ENCODE measurements at regions not wholly inside any gene's neighbourhood (a gene's known extent, or its start where the extent isn't known, plus 50 kb on each side); places are given as distances from the start of the nearest gene placed in this dataset.

- ChIA-PET CTCF (ENCODE audit: low intra/inter-chr PET ratio, low total read pairs) (no interaction called here), POLR2A (no interaction called here)
- intact Hi-C loops (cut with micrococcal nuclease; ENCODE audit: unreplicated experiment) = no loop called here
- TF ChIP-seq, protein P1, sequence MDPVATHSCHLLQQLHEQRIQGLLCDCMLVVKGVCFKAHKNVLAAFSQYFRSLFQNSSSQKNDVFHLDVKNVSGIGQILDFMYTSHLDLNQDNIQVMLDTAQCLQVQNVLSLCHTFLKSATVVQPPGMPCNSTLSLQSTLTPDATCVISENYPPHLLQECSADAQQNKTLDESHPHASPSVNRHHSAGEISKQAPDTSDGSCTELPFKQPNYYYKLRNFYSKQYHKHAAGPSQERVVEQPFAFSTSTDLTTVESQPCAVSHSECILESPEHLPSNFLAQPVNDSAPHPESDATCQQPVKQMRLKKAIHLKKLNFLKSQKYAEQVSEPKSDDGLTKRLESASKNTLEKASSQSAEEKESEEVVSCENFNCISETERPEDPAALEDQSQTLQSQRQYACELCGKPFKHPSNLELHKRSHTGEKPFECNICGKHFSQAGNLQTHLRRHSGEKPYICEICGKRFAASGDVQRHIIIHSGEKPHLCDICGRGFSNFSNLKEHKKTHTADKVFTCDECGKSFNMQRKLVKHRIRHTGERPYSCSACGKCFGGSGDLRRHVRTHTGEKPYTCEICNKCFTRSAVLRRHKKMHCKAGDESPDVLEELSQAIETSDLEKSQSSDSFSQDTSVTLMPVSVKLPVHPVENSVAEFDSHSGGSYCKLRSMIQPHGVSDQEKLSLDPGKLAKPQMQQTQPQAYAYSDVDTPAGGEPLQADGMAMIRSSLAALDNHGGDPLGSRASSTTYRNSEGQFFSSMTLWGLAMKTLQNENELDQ (CRISPR knock-in tag; IDR thresholded peaks at IDR 0.05; ENCODE audit: borderline replicate concordance) = no peak
- H4K20me1 ChIP-seq (ENCODE audit: insufficient read depth, low read length) = no peaks in the 10 kb centered on the region
- no peaks in the 10 kb centered on the region for H3K79me2 ChIP-seq (ENCODE audit: insufficient read depth, low read length)
- H3K9ac ChIP-seq (ENCODE audit: insufficient read depth, low read depth, low read length) = no peak overlapping the region
- no peaks in the 10 kb centered on the region for H3K9me3 ChIP-seq (ENCODE audit: low read length)
- H3K4me1 ChIP-seq (ENCODE audit: insufficient read depth, low read length) = no peaks in the 10 kb centered on the region
- H2AFZ ChIP-seq (ENCODE audit: low read length) = no peak overlapping the region
- in situ Hi-C loops (cut with HindIII; ENCODE audit: extremely low pct_ligation_motif_present, low pct_unique_long_range_greater_than_20kb) = no loop called here
- FAIRE-seq (no peak), ATAC-seq (no peak), DNase-seq (ENCODE audit: low spot score) (no peak)
- no peak overlapping the region for H3K4me2 ChIP-seq (ENCODE audit: low read depth, low read length)
- BruUV-seq (replicated peaks) = no TSS peak
- no peak overlapping the region for H3K27ac ChIP-seq (ENCODE audit: extremely low read length, insufficient read depth, low read length)
- no peak overlapping the region for H3K4me3 ChIP-seq (replicated peaks in 1 of 3; ENCODE audit: insufficient read depth in 1 of 3, low read depth in 2 of 3, low read length in 3 of 3)
- no peaks in the 10 kb centered on the region for H3K27me3 ChIP-seq (ENCODE audit: control insufficient read depth in 1 of 2, insufficient read depth in 2 of 2, low read length in 2 of 2)
- H3K36me3 ChIP-seq (replicated peaks in 1 of 2; ENCODE audit: control insufficient read depth in 1 of 2, insufficient read depth in 2 of 2, low read length in 2 of 2) = no peaks in the 10 kb centered on the region
- WGBS (ENCODE audit: low lambda C conversion rate) = 38% methylated on average over 4 of the region's 4 CpGs
Measured at GRCh38 chr6:74939721-74940620, 265.9 kb downstream of the COL12A1 start.

DNA sequence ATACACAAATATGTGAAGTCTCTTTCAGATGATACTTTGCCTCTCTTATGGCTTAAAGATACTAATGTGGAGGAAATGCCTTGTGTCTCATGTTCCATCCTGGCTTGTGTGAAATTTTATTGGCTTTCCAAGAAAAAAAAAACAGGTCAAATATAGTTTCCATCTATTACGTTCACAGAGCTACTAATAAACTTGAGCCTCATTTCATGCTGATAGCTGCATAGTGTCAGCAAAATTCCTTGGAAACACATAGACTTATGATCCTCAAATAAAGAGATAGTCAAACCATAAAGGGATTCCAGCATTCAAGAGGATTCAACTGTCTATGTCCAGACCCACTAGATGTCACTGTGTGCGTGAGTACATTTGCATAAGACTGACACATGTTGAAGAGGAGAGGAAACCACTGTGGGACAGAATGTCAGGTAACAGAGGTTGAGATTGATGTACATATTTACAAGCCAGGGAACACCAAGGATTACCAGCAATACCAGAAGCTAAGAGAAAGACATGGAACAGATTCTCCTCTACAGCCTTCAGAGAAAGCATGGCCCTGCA lies 266.6 kb downstream of the COL12A1 start:
- no TSS peak for BruUV-seq (replicated peaks)
- Histone ChIP-seq H3K4me2 (ENCODE audit: low read depth, low read length) (no peak overlapping the region), H3K36me3 (replicated peaks in 1 of 2; ENCODE audit: control insufficient read depth in 1 of 2, insufficient read depth in 2 of 2, low read length in 2 of 2) (no peaks in the 10 kb centered on the region), H3K9ac (ENCODE audit: insufficient read depth, low read depth, low read length) (no peak overlapping the region), H3K9me3 (ENCODE audit: low read length) (no peaks in the 10 kb centered on the region), H3K4me1 (ENCODE audit: insufficient read depth, low read length) (no peaks in the 10 kb centered on the region), H4K20me1 (ENCODE audit: insufficient read depth, low read length) (no peaks in the 10 kb centered on the region), H3K27ac (ENCODE audit: extremely low read length, insufficient read depth, low read length) (no peak overlapping the region), H3K79me2 (ENCODE audit: insufficient read depth, low read length) (no peaks in the 10 kb centered on the region), H3K4me3 (replicated peaks in 1 of 3; ENCODE audit: insufficient read depth in 1 of 3, low read depth in 2 of 3, low read length in 3 of 3) (no peak overlapping the region), H2AFZ (ENCODE audit: low read length) (no peak overlapping the region), H3K27me3 (ENCODE audit: control insufficient read depth in 1 of 2, insufficient read depth in 2 of 2, low read length in 2 of 2) (no peaks in the 10 kb centered on the region)
- ChIA-PET POLR2A (no interaction called here), CTCF (ENCODE audit: low intra/inter-chr PET ratio, low total read pairs) (no interaction called here)
- WGBS (ENCODE audit: low lambda C conversion rate) = 0% methylated on average over 2 of the region's 2 CpGs
- intact Hi-C loops (cut with micrococcal nuclease; ENCODE audit: unreplicated experiment) = no loop called here
- TF ChIP-seq CEBPG (CRISPR knock-in tag; IDR thresholded peaks at IDR 0.05) = no peak
- TF ChIP-seq REST (IDR thresholded peaks at IDR 0.05; ENCODE audit: borderline replicate concordance in 1 of 2, low read depth in 1 of 2, low read length in 2 of 2) = no peak
- TF ChIP-seq NONO (IDR thresholded peaks at IDR 0.05) = no peak
- no peak for TF ChIP-seq NONO (CRISPR knock-in tag; conservative IDR thresholded peaks at IDR 0.05)
- TF ChIP-seq STAG1 (CRISPR knock-in tag; IDR thresholded peaks at IDR 0.05) = peak; percentile 18; the same call in 1 of the 2 replicates
- no peak for TF ChIP-seq RFXAP (CRISPR knock-in tag; IDR thresholded peaks at IDR 0.05; ENCODE audit: borderline replicate concordance)
- TF ChIP-seq CHCHD3 (CRISPR knock-in tag; IDR thresholded peaks at IDR 0.05) = no peak
- ATAC-seq (no peak), FAIRE-seq (no peak), DNase-seq (ENCODE audit: low spot score) (no peak)
- in situ Hi-C loops (cut with HindIII; ENCODE audit: extremely low pct_ligation_motif_present, low pct_unique_long_range_greater_than_20kb) = no loop called here

All from HepG2 (cell line).